GM13976 (cell line): ENCODE measurements at regions not wholly inside any gene's neighbourhood (a gene's known extent, or its start where the extent isn't known, plus 50 kb on each side); places are given as distances from the start of the nearest gene placed in this dataset.

ENCODE experiments used
- DNase-seq: peaks from one replicate; pipeline ENCODE4 v3.0.0; 2012; ENCODE audit warnings: low spot score
- in situ Hi-C: fragments of 300-500 bp; cut with MboI; formaldehyde crosslinking; loops from one replicate; pipeline ENCODE4 v1.12.0; 2022; ENCODE audit warnings: low sequenced_read_pairs, mixed read lengths, inconsistent platforms; ENCODE audit not compliant: unreplicated experiment
- TF ChIP-seq, protein P1 (sequence below): IDR thresholded peaks from 2 replicates; pipeline ENCODE4 v1.5.1; 2012; ENCODE audit warnings: borderline replicate concordance, mild to moderate bottlenecking; ENCODE audit not compliant: insufficient read depth; ENCODE audit errors: extremely low read depth, missing control alignments, control extremely low read depth

DNA sequence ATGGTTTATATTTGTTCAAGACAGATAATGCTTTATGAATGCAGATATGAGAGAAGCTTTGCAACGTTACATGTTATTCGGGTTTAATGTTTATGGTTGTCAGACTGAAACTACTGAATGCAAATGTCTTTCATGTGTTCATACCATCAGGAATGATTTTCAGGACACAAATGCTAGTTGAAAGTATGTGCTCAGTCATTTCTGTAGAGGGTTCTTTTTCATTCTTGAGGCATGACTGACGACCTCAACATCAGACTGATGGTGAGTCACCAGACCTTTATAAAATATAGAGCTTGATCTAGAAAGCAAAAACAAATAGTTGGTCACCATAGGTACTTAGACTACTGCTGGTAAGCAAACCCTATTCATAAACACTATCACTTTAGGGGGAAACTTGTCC lies 287.3 kb upstream of the NUDT12 start:
- in situ Hi-C loops = no loop called here
- TF ChIP-seq, protein P1, sequence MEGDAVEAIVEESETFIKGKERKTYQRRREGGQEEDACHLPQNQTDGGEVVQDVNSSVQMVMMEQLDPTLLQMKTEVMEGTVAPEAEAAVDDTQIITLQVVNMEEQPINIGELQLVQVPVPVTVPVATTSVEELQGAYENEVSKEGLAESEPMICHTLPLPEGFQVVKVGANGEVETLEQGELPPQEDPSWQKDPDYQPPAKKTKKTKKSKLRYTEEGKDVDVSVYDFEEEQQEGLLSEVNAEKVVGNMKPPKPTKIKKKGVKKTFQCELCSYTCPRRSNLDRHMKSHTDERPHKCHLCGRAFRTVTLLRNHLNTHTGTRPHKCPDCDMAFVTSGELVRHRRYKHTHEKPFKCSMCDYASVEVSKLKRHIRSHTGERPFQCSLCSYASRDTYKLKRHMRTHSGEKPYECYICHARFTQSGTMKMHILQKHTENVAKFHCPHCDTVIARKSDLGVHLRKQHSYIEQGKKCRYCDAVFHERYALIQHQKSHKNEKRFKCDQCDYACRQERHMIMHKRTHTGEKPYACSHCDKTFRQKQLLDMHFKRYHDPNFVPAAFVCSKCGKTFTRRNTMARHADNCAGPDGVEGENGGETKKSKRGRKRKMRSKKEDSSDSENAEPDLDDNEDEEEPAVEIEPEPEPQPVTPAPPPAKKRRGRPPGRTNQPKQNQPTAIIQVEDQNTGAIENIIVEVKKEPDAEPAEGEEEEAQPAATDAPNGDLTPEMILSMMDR = no peak
- no peak for DNase-seq

DNA sequence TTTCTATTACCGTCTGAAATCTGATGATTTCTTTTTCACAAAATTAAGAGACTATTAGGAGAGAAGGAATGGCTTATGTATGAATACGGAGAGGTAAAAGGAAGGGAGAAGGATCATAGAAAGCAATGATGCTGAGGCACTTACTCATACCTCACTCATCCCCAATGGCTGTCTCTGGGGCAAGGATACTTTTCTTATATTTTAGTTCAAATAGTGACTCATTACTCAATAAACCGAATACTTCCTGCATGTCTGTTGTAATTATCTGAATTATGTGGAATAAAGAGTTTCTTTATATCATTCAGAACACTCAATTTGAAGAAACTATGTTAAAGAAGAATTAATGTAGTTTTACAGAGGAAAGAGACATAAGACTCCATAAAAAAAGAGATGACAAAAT lies 284.5 kb upstream of the NUDT12 start:
- in situ Hi-C loops = no loop called here
- no peak for DNase-seq
- TF ChIP-seq, protein P1 = no peak

DNA sequence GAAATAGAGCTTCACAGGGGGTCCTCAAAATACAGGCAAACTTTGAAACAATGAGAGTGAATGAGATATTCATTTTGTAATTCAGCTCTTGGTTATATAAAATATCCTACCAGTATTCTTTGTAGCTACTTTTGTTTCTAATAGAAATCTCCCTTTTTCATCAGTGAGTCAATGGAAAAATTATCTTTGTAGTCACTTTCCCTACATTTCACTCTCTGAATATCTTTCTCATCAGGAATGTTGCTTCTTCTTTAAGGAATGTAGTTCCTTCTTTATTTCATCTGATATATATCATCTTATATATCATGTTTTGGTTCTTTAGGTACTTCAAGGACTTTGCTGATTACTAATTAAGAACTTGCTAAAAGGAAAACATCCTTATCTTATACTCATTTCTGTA lies 280.3 kb upstream of the NUDT12 start:
- no peak for DNase-seq
- in situ Hi-C loops = no loop called here
- TF ChIP-seq, protein P1 = no peak

DNA sequence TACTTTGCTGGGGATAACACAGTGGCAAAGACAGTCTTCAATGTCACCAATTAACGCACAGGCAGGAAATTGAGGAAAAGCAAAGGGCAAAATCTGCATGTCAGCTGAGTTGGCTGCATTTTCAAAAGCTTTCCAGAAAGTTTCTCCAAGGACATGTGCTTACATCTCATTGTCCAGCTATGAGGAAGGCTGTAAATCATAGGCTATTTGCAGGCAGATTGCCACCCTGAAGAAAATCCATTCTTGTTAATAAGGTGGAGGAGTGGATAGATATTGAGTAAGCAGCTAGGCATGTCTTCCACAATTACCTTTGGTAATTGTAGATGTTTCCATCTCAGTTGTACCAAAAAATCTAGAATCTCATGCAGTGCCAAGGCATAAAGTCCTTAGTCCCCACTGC lies 278.0 kb upstream of the NUDT12 start:
- in situ Hi-C loops = no loop called here
- TF ChIP-seq, protein P1 = no peak
- no peak for DNase-seq

DNA sequence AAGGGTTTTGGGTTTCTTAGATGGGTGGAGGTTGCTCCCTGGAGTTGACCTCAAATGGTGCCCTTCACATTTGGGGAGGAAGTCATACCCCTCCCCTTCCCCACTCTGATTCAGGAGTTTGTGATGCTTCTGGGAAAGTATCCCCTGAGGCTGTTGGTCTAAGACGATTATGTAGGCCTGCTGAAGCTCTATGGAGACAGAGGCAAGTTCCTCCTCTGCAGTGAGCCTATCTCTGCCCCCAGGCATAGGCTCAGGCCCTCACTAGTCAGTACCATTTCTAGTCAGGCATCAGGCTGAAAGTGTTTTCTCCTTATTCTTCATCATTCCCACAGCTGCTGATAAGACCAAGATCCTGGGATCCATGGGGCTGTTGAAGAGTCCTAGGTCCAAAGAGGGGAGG lies 271.6 kb upstream of the NUDT12 start:
- in situ Hi-C loops = no loop called here
- DNase-seq = no peak
- TF ChIP-seq, protein P1 = no peak

DNA sequence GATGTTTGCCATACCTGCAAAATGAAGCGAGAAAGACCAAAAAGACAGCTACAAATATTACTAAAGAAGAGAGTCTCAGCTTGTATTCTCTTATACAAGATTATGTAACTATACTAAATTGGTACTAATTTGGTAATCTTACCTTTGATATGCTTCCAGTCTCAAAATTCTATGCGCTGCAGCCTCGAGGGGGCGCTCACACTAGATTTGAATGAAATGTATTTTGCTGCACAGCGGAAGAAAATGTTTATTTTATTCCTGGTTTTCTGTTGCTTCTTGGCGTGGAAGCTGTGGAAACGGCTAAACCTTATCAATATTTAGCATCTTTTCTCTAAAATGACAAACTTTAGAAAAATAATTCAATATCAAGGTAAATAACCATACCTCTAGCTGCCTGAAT lies 267.0 kb upstream of the NUDT12 start:
- in situ Hi-C loops = no loop called here
- DNase-seq = no peak
- TF ChIP-seq, protein P1 = no peak

DNA sequence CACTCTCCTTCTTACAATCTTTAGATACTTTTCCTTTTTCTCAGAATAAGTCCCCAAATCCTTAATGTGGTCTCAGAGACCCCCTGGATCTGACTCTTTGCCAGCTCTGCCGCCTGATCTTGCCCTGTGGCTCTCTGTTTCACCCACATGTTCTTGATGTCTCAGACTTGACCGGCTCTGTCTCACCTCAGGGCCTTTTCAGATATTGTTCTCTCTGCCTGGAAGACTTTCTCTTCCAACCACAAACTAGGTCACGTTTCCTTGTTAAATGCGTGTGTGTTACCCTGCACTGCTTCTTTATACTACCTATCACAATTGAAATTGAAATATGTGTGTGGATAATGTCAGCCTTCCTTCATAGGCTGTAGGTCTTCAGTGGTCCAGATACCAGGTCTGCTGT lies 265.4 kb upstream of the NUDT12 start:
- no peak for DNase-seq
- in situ Hi-C loops = no loop called here
- TF ChIP-seq, protein P1 = no peak
